Keratinocyte (primary cell): ENCODE measurements at regions not wholly inside any gene's neighbourhood (a gene's known extent, or its start where the extent isn't known, plus 50 kb on each side); places are given as distances from the start of the nearest gene placed in this dataset.

Experiments
- CTCF ChIP-seq, 3 experiments: IDR thresholded peaks in 1 of 3; conservative IDR thresholded peaks in 1 of 3; optimal IDR thresholded peaks in 1 of 3; 2 replicates in 2 of 3; 3 replicates in 1 of 3; pipeline versions ENCODE3 to v1.5.1; 2011; ENCODE audit warnings: low read length in 3 of 3, mild to moderate bottlenecking in 3 of 3, moderate library complexity in 2 of 3, control low read depth in 1 of 3, inconsistent platforms in 1 of 3; ENCODE audit not compliant: insufficient read depth in 2 of 3; ENCODE audit errors: extremely low read depth in 1 of 3
- EZH2 ChIP-seq: IDR thresholded peaks from one replicate; pipeline ENCODE4 v1.6.1; 2012; ENCODE audit warnings: inconsistent platforms, mild to moderate bottlenecking, low read length, moderate library complexity

- no peak for TF ChIP-seq CTCF (optimal IDR thresholded peaks at IDR 0.05 in 1 of 3, IDR thresholded peaks at IDR 0.05 in 1 of 3, conservative IDR thresholded peaks at IDR 0.05 in 1 of 3; ENCODE audit: extremely low read depth in 1 of 3, insufficient read depth in 2 of 3, low read length in 3 of 3)
- no peak for TF ChIP-seq EZH2
These were observed 255.3 kb downstream of the DNAJB9 start for GRCh38 chr7:108824840-108825580.
